Activated T-helper 9 cell treated with anti-CD3 and anti-CD28 coated beads, Interleukin-2, amount 50 U/mL, for 16 hours (primary cell): ENCODE measurements at regions not wholly inside any gene's neighbourhood (a gene's known extent, or its start where the extent isn't known, plus 50 kb on each side); places are given as distances from the start of the nearest gene placed in this dataset.

ENCODE experiments used
- DNase-seq: peaks from one replicate; pipeline ENCODE4 v3.0.0-alpha.2; 2020; ENCODE audit warnings: low read depth

DNA sequence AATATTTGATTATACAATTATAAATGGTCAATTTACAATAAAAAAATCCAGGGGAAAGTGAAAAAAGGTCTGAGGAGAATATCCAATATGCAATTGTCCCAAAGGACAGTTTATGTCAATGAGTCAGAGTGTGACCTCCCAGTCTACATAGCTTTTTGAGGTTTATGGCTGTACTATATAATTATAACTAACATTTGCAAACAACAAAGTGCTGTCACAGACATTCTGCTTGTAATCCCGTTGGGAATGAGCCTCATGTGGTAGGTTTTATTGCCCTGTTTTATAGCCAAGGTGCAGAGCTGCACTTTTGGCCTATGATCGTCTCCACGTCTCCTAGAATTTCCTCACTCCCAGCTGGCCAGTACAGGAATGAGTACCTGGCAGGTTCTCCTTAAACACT lies 103.8 kb downstream of the ADSS2 start:
- no peak for DNase-seq

DNA sequence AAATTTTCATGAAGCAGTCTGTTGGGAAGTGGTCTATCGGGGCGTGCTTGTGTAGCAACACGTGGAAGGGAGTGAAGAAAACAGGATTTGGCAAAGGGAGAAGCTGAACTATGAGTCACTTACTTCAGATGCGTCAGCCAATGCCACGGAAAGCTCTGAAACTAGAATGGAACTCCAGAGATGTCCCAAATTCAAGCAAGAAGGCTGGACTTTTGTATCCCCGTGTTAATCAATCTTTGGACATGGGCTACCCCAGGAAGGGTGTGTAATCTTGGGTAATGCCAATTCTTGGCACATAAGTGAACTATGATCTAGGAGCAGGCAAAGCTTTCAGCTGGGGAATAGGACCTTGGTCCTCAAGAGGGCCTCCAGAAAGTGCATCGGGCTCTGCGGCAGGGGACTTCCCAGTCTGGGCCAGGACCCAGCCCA lies 102.6 kb downstream of the ADSS2 start:
- DNase-seq: no peak

DNA sequence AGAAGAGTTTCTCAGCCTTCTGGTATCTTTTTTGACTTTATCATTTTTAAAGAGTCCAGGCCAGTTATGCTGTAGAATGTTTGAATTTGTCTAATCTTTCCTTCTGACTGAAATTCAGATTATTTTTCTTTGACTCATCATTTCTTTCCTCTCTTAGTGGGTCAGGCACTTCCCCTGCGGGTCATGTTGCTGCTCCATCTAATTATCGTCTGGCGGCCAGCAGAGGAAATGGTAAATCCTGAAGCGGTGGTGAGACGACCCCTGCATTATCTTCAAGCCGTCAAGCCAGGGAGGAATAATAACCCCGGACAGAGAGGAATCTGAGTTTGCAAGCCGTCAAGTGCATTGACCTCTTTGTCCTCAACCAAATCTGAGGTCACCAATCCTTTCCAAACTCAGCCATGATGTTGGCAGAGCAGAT lies 102.1 kb downstream of the ADSS2 start:
- no peak for DNase-seq

DNA sequence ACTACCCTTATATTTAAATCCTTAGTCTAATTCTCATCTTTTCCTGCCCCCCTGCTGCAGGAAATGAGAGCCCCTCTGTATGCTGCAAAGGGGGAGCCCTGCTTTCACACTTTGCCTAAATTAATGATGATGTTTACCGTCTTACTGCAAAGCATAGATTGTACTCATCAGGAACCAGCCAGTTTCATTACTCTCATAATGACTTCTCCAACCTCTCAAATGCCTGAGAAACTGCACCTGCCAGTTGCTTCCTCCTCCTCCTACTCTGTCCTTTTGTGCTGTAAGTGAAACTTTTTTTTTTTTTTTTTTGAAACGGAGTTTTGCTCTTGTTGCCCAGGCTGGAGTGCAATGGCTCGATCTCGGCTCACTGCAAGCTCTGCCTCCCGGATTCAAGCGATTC lies 101.7 kb downstream of the ADSS2 start:
- no peak for DNase-seq

DNA sequence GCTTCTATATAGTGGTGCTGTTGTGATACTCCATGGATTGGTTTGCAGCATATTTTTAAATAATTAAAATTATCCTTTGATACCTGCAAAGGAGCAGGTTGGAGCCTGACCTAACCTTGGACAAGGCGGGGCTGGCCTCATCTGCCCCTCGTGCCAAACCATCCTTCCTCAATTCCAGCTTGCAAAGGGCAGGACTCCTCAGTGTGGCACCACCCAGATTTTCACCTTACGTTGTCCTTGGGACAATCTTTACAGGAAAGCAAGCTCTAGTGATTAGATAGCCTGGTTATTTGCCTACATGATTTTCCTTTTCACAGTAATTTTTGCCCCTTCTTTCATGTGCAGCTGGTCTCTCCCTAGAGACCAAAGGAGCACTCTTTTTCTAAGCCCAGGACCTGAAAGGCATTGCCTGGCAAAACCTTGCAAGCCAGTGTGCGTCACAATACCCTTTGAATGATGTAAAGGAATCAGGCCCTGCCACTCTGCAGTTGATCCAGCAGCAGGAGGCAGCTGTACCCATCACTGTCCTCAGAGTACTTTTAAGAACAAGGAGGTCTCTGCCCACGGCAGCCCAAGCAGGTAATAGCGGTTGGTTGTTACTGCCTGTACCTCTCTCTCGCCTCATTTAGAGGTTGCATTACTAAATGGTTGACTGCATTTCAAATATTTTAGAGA lies 99.4 kb downstream of the ADSS2 start:
- no peak for DNase-seq

DNA sequence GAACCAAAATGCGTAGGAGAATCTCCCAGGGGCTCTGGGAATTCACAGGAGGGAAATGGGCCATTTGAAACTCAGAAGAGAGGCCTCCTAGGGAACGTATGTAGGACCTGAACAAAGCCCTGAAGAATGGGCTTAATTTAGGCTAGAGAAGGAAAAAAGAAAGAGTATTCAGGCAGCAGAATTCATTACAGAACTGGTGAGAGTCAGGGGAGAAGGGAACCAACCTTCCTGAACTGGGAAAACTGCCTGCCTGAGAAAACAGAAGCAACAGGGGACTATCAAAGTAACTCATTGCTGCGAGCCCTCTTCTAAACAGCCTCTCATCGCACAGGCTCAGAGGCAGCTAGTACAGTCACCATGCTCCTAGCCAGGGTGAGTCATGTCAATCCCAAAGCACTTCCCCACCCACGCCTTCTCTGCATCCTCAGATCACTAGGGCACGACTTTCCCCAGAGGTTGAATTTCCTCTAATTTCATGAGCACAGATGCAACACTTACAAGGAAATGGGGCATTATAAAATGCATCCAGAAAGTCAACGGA lies 98.1 kb downstream of the ADSS2 start:
- DNase-seq: peak; percentile 24

DNA sequence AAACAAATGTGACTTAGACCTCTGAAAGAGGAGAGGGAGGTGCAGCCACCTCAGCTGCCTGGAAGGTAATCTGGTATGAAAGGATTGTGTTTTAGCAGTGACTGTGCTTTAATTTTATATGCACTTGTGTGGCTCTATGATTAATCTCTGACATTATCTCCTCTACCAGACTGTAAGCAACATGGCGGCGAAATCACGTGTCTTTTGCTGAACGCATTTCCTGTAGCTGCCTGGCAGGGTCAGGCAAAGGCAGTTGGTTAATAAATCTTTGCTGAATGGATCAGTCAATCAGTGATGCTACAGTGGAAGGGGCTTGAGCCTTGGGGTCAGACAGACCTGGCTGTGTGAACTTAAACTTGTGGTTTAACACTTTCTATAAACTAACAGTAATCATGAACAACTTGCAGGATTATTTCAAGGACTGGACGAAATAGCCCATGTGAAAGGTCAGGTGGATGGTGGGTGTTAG lies 96.9 kb downstream of the ADSS2 start:
- no peak for DNase-seq

DNA sequence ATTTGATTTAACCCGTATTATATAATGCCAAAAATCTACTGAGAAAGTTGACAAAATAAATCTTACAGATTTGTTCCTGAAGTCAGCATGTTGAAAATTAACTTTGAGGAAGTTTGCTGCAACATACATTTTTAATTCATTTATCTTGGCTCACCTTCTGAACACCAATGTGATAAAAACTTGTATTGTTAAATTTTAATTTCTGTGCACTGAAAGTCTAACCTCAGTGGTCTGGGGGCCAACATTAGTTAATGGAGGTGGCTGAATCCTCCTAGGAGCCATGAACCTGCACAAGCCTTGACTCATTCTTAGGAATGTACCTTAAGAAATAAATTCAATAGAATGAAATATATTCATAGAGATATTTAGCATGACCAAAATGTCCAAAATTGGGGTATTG lies 95.3 kb downstream of the ADSS2 start:
- DNase-seq: no peak
